Left ventricle myocardium inferior (tissue), 1 donor: ENCODE measurements at regions not wholly inside any gene's neighbourhood (a gene's known extent, or its start where the extent isn't known, plus 50 kb on each side); places are given as distances from the start of the nearest gene placed in this dataset.

Experiments used
- DNase-seq: peaks from one replicate; pipeline ENCODE4 v3.0.0-alpha.2; 2020
- H3K27ac ChIP-seq: fragments of 200-600 bp; replicated peaks from 2 replicates; pipeline ENCODE4 v1.8.0; 2021
- H3K27me3 ChIP-seq: fragments of 200-600 bp; 2 replicates; pipeline ENCODE4 v1.8.0; 2021; ENCODE audit warnings: low read depth
- H3K36me3 ChIP-seq: fragments of 200-600 bp; 2 replicates; pipeline ENCODE4 v1.8.0; 2021
- H3K4me1 ChIP-seq: fragments of 200-600 bp; 2 replicates; pipeline ENCODE4 v1.8.0; 2021
- H3K4me3 ChIP-seq: fragments of 200-600 bp; 2 replicates; pipeline ENCODE4 v1.8.0; 2021; ENCODE audit warnings: mild to moderate bottlenecking, moderate library complexity
- H3K9me3 ChIP-seq: fragments of 200-600 bp; replicated peaks from 2 replicates; pipeline ENCODE4 v1.8.0; 2021
- CTCF ChIP-seq: fragments of 200-600 bp; IDR thresholded peaks from 2 replicates; pipeline ENCODE4 v1.8.0; 2021; ENCODE audit warnings: antibody characterized with exemption, mild to moderate bottlenecking, borderline replicate concordance
- intact Hi-C: fragments of 100-400 bp; cut with micrococcal nuclease; formaldehyde crosslinking; loops from one replicate; pipeline ENCODE4 v1.11.0; 2022
- donor health status: DM: no; HTN: yes; CAD: no; lungs with severe emphysema.

GRCh38 chr2:211259831-211260476, 703.6 kb downstream of the CPS1 start:
- TF ChIP-seq CTCF, result no peak
- H3K36me3 ChIP-seq, result no peaks in the 10 kb centered on the region
- H3K27ac ChIP-seq, result no peak overlapping the region
- H3K27me3 ChIP-seq, result no peaks in the 10 kb centered on the region
- H3K4me3 ChIP-seq, result no peak overlapping the region
- no peak for DNase-seq
- H3K4me1 ChIP-seq, result no peaks in the 10 kb centered on the region
- intact Hi-C loops, result no loop called here
- H3K9me3 ChIP-seq, result peaks cover under 1% of the 10 kb centered on the region

- no peak for TF ChIP-seq CTCF
- no peaks in the 10 kb centered on the region for H3K36me3 ChIP-seq
- no peak for DNase-seq
Observed at GRCh38 chr2:211270257-211270656, 713.9 kb downstream of the CPS1 start.

GRCh38 chr2:211281430-211282073, 725.2 kb downstream of the CPS1 start:
- intact Hi-C loops, result no loop called here
- DNase-seq, result no peak
- Histone ChIP-seq H3K27ac (no peak overlapping the region), H3K27me3 (no peaks in the 10 kb centered on the region), H3K9me3 (no peaks in the 10 kb centered on the region), H3K36me3 (no peaks in the 10 kb centered on the region), H3K4me1 (no peaks in the 10 kb centered on the region), H3K4me3 (no peak overlapping the region)
- TF ChIP-seq CTCF, result no peak

More at GRCh38 chr2:211270257-211270656, 713.9 kb downstream of the CPS1 start:
- Histone ChIP-seq H3K27me3 (no peaks in the 10 kb centered on the region), H3K27ac (no peak overlapping the region), H3K4me3 (no peak overlapping the region), H3K4me1 (no peaks in the 10 kb centered on the region), H3K9me3 (peaks cover 26% of the 10 kb centered on the region)
- intact Hi-C loops, result no loop called here

GRCh38 chr2:211302676-211303075, 746.3 kb downstream of the CPS1 start:
- H3K36me3 ChIP-seq, result no peaks in the 10 kb centered on the region
- intact Hi-C loops, result no loop called here
- no peaks in the 10 kb centered on the region for H3K4me1 ChIP-seq
- TF ChIP-seq CTCF, result no peak
- no peaks in the 10 kb centered on the region for H3K27me3 ChIP-seq
- DNase-seq, result no peak
- H3K9me3 ChIP-seq, result no peaks in the 10 kb centered on the region
- no peak overlapping the region for H3K4me3 ChIP-seq
- H3K27ac ChIP-seq, result no peak overlapping the region

- no peaks in the 10 kb centered on the region for H3K4me1 ChIP-seq
- H3K4me3 ChIP-seq, result no peak overlapping the region
- H3K9me3 ChIP-seq, result no peaks in the 10 kb centered on the region
- no peaks in the 10 kb centered on the region for H3K27me3 ChIP-seq
- no peaks in the 10 kb centered on the region for H3K36me3 ChIP-seq
- intact Hi-C loops, result no loop called here
- DNase-seq, result no peak
- no peak for TF ChIP-seq CTCF
- no peak overlapping the region for H3K27ac ChIP-seq
Observed at GRCh38 chr2:211306929-211307328, 750.5 kb downstream of the CPS1 start.
